Esophagus muscularis mucosa (tissue), 3 donors: ENCODE measurements at regions not wholly inside any gene's neighbourhood (a gene's known extent, or its start where the extent isn't known, plus 50 kb on each side); places are given as distances from the start of the nearest gene placed in this dataset.

Source experiments
- POLR2A ChIP-seq: fragments of 450-650 bp; IDR thresholded peaks from one replicate; pipeline ENCODE4 v1.6.1; 2017; ENCODE audit warnings: antibody characterized with exemption, moderate library complexity, mild to moderate bottlenecking, low read depth
- POLR2AphosphoS5 ChIP-seq, 2 donors: sonication (generic); formaldehyde crosslinking; IDR thresholded peaks; one replicate each; pipeline ENCODE4 v1.6.1; 2017; ENCODE audit warnings: antibody characterized with exemption in 2 of 2
- TF ChIP-seq, protein P1 (sequence below), 3 experiments: fragments of 200-600 bp in 2 of 3; fragments of 450-650 bp in 1 of 3; sonication (generic) in 2 of 3; IDR thresholded peaks; one replicate each; pipeline ENCODE4 v1.5.1; 2017 to 2019; ENCODE audit warnings: antibody characterized with exemption in 3 of 3, mild to moderate bottlenecking in 2 of 3, moderate library complexity in 1 of 3

DNA sequence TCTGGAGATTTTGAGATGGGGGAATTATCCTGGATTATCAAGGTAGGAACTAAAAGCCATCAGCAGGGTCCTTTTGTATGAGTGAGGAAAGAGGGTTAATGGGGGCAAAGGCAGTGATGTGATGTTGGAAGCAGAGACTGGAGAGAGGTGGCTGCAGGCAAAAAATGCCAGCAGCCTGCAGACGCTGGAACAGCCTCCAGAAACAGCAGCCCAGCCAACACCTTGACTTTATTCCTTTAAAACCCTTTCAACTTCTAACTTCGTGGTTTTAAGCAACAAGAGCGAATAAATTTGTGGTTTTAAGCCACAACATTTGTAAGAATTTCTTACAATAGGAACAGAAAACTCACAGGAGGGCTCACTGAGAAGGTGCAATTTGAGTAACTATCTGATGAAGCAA, 523.1 kb upstream of the HS6ST1 start:
- TF ChIP-seq POLR2AphosphoS5 (IDR thresholded peaks at IDR 0.05) (no peak), POLR2A (no peak)
- TF ChIP-seq, protein P1, sequence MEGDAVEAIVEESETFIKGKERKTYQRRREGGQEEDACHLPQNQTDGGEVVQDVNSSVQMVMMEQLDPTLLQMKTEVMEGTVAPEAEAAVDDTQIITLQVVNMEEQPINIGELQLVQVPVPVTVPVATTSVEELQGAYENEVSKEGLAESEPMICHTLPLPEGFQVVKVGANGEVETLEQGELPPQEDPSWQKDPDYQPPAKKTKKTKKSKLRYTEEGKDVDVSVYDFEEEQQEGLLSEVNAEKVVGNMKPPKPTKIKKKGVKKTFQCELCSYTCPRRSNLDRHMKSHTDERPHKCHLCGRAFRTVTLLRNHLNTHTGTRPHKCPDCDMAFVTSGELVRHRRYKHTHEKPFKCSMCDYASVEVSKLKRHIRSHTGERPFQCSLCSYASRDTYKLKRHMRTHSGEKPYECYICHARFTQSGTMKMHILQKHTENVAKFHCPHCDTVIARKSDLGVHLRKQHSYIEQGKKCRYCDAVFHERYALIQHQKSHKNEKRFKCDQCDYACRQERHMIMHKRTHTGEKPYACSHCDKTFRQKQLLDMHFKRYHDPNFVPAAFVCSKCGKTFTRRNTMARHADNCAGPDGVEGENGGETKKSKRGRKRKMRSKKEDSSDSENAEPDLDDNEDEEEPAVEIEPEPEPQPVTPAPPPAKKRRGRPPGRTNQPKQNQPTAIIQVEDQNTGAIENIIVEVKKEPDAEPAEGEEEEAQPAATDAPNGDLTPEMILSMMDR (IDR thresholded peaks at IDR 0.05): no peak
